H1 (cell line): ENCODE measurements at regions not wholly inside any gene's neighbourhood (a gene's known extent, or its start where the extent isn't known, plus 50 kb on each side); places are given as distances from the start of the nearest gene placed in this dataset.

Experiments used
- CTCF ChIA-PET: fragments of 300-600 bp; sonication (Branson Sonifier 250); formaldehyde crosslinking; loops from one replicate; lab custom pipeline; 2021; ENCODE audit not compliant: partially characterized antibody; lab: Charles Lee
- POLR2A ChIA-PET: fragments of 300-600 bp; sonication (Branson Sonifier 250); formaldehyde crosslinking; loops from one replicate; lab custom pipeline; 2021; ENCODE audit warnings: inconsistent platforms; ENCODE audit not compliant: partially characterized antibody; lab: Charles Lee
- DNase-seq, 2 experiments: peaks; one replicate each; pipeline versions ENCODE4 v3.0.0 to v3.0.0-alpha.2; 2010 to 2022; ENCODE audit warnings: low spot score in 2 of 2, low read depth in 1 of 2, mixed read lengths in 1 of 2
- FAIRE-seq: peaks from 2 replicates; lab custom pipeline; 2011; peaks lifted over from hg19 to GRCh38; lab: Jason Lieb, UNC
- H2AFZ ChIP-seq: 2 replicates; pipeline ENCODE4 v1.8.1; 2012; ENCODE audit warnings: low read length, inconsistent platforms
- H2AK5ac ChIP-seq: 2 replicates; pipeline ENCODE4 v1.6.1; 2013; ENCODE audit warnings: low read depth, low read length
- H2BK120ac ChIP-seq: replicated peaks from 2 replicates; pipeline ENCODE3; 2013; ENCODE audit warnings: low read depth, low read length, inconsistent platforms
- H2BK12ac ChIP-seq: 2 replicates; pipeline ENCODE4 v1.6.1; 2013; ENCODE audit warnings: low read depth, low read length
- H2BK15ac ChIP-seq: 2 replicates; pipeline ENCODE4 v1.6.1; 2013; ENCODE audit warnings: low read length
- H2BK20ac ChIP-seq: 2 replicates; pipeline ENCODE4 v1.6.1; 2013; ENCODE audit warnings: low read length
- H2BK5ac ChIP-seq: 2 replicates; pipeline ENCODE4 v1.6.1; 2013; ENCODE audit warnings: low read depth, low read length
- H3K14ac ChIP-seq: 2 replicates; pipeline ENCODE4 v1.6.1; 2013; ENCODE audit warnings: inconsistent platforms; ENCODE audit not compliant: insufficient read length
- H3K18ac ChIP-seq: 2 replicates; pipeline ENCODE4 v1.6.1; 2013; ENCODE audit warnings: low read length; ENCODE audit errors: extremely low read depth
- H3K23ac ChIP-seq: 2 replicates; pipeline ENCODE4 v1.6.1; 2013; ENCODE audit warnings: inconsistent platforms; ENCODE audit not compliant: insufficient read length
- H3K23me2 ChIP-seq: 2 replicates; pipeline ENCODE4 v1.6.1; 2013; ENCODE audit warnings: low read depth, low read length
- H3K27ac ChIP-seq: 2 replicates; pipeline ENCODE4 v1.6.1; 2011; ENCODE audit warnings: low read depth, low read length, inconsistent platforms
- H3K27me3 ChIP-seq, 4 experiments: replicated peaks in 1 of 4; 1 replicate in 1 of 4; 2 replicates in 3 of 4; pipeline versions ENCODE4 v1.6.1 to v1.8.1; 2011 to 2013; ENCODE audit warnings: low read length in 3 of 4, mild to moderate bottlenecking in 3 of 4, inconsistent platforms in 2 of 4, mixed read lengths in 2 of 4, moderate library complexity in 1 of 4; ENCODE audit not compliant: control insufficient read depth in 3 of 4, insufficient read depth in 3 of 4; ENCODE audit errors: extremely low read depth in 1 of 4
- H3K36me3 ChIP-seq, 4 experiments: 2 replicates each; pipeline versions ENCODE4 v1.6.1 to v1.8.1; 2011 to 2013; ENCODE audit warnings: mild to moderate bottlenecking in 4 of 4, low read length in 3 of 4, moderate library complexity in 2 of 4, control low read depth in 1 of 4, inconsistent platforms in 1 of 4; ENCODE audit not compliant: insufficient read depth in 4 of 4, control insufficient read depth in 2 of 4
- H3K4ac ChIP-seq: replicated peaks from 2 replicates; pipeline ENCODE3; 2013; ENCODE audit warnings: low read length, low read depth, mixed read lengths, inconsistent platforms; ENCODE audit not compliant: insufficient read length
- H3K4me1 ChIP-seq, 4 experiments: replicated peaks in 1 of 4; 1 replicate in 1 of 4; 2 replicates in 3 of 4; pipeline versions ENCODE4 v1.6.1 to v1.8.1; 2011 to 2013; ENCODE audit warnings: low read length in 3 of 4, inconsistent platforms in 2 of 4, mixed read lengths in 1 of 4; ENCODE audit not compliant: insufficient read depth in 4 of 4, control insufficient read depth in 3 of 4
- H3K4me2 ChIP-seq, 2 experiments: 2 replicates each; pipeline versions ENCODE4 v1.6.1 to v1.8.1; 2011 to 2013; ENCODE audit warnings: low read depth in 2 of 2, low read length in 2 of 2, control low read depth in 1 of 2, inconsistent platforms in 1 of 2, mild to moderate bottlenecking in 1 of 2; ENCODE audit not compliant: insufficient read depth in 1 of 2
- H3K4me3 ChIP-seq, 4 experiments: fragments of 200-600, 300-600 bp in 1 of 4; sonication (generic), shearing (Covaris generic), sonication (Bioruptor Twin) in 1 of 4; 2 replicates each; pipeline versions ENCODE4 v1.5.1 to v1.8.1; 2011 to 2016; ENCODE audit warnings: low read length in 4 of 4, low read depth in 3 of 4, control low read depth in 2 of 4, inconsistent platforms in 2 of 4, mild to moderate bottlenecking in 2 of 4, mixed read lengths in 1 of 4, moderate library complexity in 1 of 4; ENCODE audit not compliant: insufficient read depth in 2 of 4; ENCODE audit errors: extremely low read depth in 1 of 4
- H3K56ac ChIP-seq: replicated peaks from 2 replicates; pipeline ENCODE3; 2013; ENCODE audit warnings: low read depth, mild to moderate bottlenecking, mixed read lengths, low read length, inconsistent platforms; ENCODE audit not compliant: insufficient read length
- H3K79me1 ChIP-seq: 2 replicates; pipeline ENCODE4 v1.6.1; 2013; ENCODE audit warnings: low read depth, low read length, control low read depth
- H3K79me2 ChIP-seq, 2 experiments: 2 replicates each; pipeline versions ENCODE4 v1.6.1 to v1.8.1; 2012 to 2013; ENCODE audit warnings: low read length in 2 of 2, mild to moderate bottlenecking in 2 of 2, inconsistent platforms in 1 of 2; ENCODE audit not compliant: insufficient read depth in 2 of 2, control insufficient read depth in 1 of 2
- H3K9ac ChIP-seq, 4 experiments: replicated peaks in 1 of 4; 1 replicate in 1 of 4; 2 replicates in 3 of 4; pipeline versions ENCODE4 v1.6.1 to v1.8.1; 2011 to 2013; ENCODE audit warnings: low read depth in 3 of 4, low read length in 3 of 4, control low read depth in 2 of 4, mild to moderate bottlenecking in 2 of 4, moderate library complexity in 2 of 4, inconsistent platforms in 1 of 4; ENCODE audit errors: extremely low read depth in 1 of 4
- H3K9me3 ChIP-seq, 2 experiments: 2 replicates each; pipeline versions ENCODE4 v1.6.1 to v1.8.1; 2012 to 2013; ENCODE audit warnings: mild to moderate bottlenecking in 2 of 2, moderate library complexity in 2 of 2, control low read depth in 1 of 2, inconsistent platforms in 1 of 2, low read depth in 1 of 2, low read length in 1 of 2, mixed read lengths in 1 of 2; ENCODE audit not compliant: insufficient read depth in 2 of 2
- H4K20me1 ChIP-seq, 2 experiments: replicated peaks in 1 of 2; 2 replicates each; pipeline versions ENCODE3 to v1.8.1; 2011 to 2013; ENCODE audit warnings: inconsistent platforms in 2 of 2, low read length in 2 of 2, mild to moderate bottlenecking in 1 of 2; ENCODE audit not compliant: insufficient read depth in 2 of 2, control insufficient read depth in 1 of 2
- H4K5ac ChIP-seq: 2 replicates; pipeline ENCODE4 v1.6.1; 2013; ENCODE audit warnings: low read length, low read depth, mixed read lengths, inconsistent platforms; ENCODE audit not compliant: insufficient read length
- H4K8ac ChIP-seq: 2 replicates; pipeline ENCODE4 v1.8.0; 2013; ENCODE audit warnings: mild to moderate bottlenecking, moderate library complexity, low read length, inconsistent platforms; ENCODE audit not compliant: insufficient read depth; ENCODE audit errors: extremely low read depth
- H4K91ac ChIP-seq: replicated peaks from 2 replicates; pipeline ENCODE3; 2013; ENCODE audit warnings: low read length, mixed read lengths, inconsistent platforms; ENCODE audit not compliant: insufficient read length
- BACH1 ChIP-seq: IDR thresholded peaks from 2 replicates; pipeline ENCODE4 v1.6.1; 2012; ENCODE audit warnings: low read length, improper control_type of control experiment
- CEBPB ChIP-seq: IDR thresholded peaks from 2 replicates; pipeline ENCODE4 v1.6.1; 2012; ENCODE audit warnings: low read depth, low read length
- CHD1 ChIP-seq: IDR thresholded peaks from 2 replicates; pipeline ENCODE4 v1.6.1; 2012; ENCODE audit warnings: low read depth, low read length, improper control_type of control experiment
- CTBP2 ChIP-seq: IDR thresholded peaks from 2 replicates; pipeline ENCODE4 v1.7.0; 2011; ENCODE audit warnings: borderline replicate concordance, mild to moderate bottlenecking, moderate library complexity, mixed read lengths, low read length; ENCODE audit not compliant: insufficient read depth, insufficient read length
- E2F6 ChIP-seq: IDR thresholded peaks from 2 replicates; pipeline ENCODE4 v1.6.1; 2012; ENCODE audit warnings: inconsistent platforms
- FOSL1 ChIP-seq: IDR thresholded peaks from 2 replicates; pipeline ENCODE4 v1.6.1; 2011; ENCODE audit warnings: mild to moderate bottlenecking, low read depth, low read length, moderate library complexity; ENCODE audit not compliant: insufficient read depth
- GABPA ChIP-seq: IDR thresholded peaks from 2 replicates; pipeline ENCODE4 v1.6.1; 2011; ENCODE audit warnings: mild to moderate bottlenecking, low read length, moderate library complexity, borderline replicate concordance; ENCODE audit not compliant: insufficient read depth
- HDAC2 ChIP-seq, 2 experiments: fragments of 300-600 bp in 1 of 2; sonication (generic) in 1 of 2; IDR thresholded peaks; 2 replicates each; pipeline ENCODE4 v1.6.1; 2011 to 2012; ENCODE audit warnings: low read depth in 2 of 2, low read length in 2 of 2, mild to moderate bottlenecking in 2 of 2, moderate library complexity in 2 of 2, borderline replicate concordance in 1 of 2, inconsistent platforms in 1 of 2
- KDM5A ChIP-seq: fragments of 200-600 bp; IDR thresholded peaks from 2 replicates; pipeline ENCODE4 v1.7.1; 2012; ENCODE audit warnings: mild to moderate bottlenecking, low read length, inconsistent platforms, mixed read lengths
- NANOG ChIP-seq: IDR thresholded peaks from 2 replicates; pipeline ENCODE4 v1.6.1; 2011; ENCODE audit warnings: low read length, low read depth, mild to moderate bottlenecking, inconsistent platforms; ENCODE audit not compliant: insufficient read depth, poor library complexity, severe bottlenecking
- POLR2AphosphoS5 ChIP-seq: IDR thresholded peaks from 2 replicates; pipeline ENCODE4 v1.6.1; 2011; ENCODE audit warnings: low read depth, low read length
- SP4 ChIP-seq: IDR thresholded peaks from 2 replicates; pipeline ENCODE4 v1.6.1; 2012; ENCODE audit warnings: low read length, inconsistent platforms
- WGBS, 2 experiments: shearing (Covaris generic) in 1 of 2; methylation state at CpG; one replicate each; pipeline versions ENCODE4 v1.1.6 to v1.1.7; 2013 to 2015; ENCODE audit warnings: low lambda C conversion rate in 2 of 2, mixed read lengths in 2 of 2, inconsistent platforms in 1 of 2, low coverage in 1 of 2, missing lambda C conversion rate in 1 of 2; ENCODE audit not compliant: insufficient replicate concordance in 2 of 2, insufficient coverage in 1 of 2, insufficient read length in 1 of 2; ENCODE audit errors: extremely low coverage in 1 of 2, missing lambda C conversion rate in 1 of 2; 5-methylcytosine and 5-hydroxymethylcytosine counted together

GRCh38 chr6:139762587-139763031 lies 388.2 kb upstream of the CITED2 start:
- Histone ChIP-seq H3K36me3 (no peaks in the 10 kb centered on the region), H2BK5ac (no peak overlapping the region), H2BK12ac (no peak overlapping the region; the same call in 1 of the 2 replicates), H2AK5ac (no peak overlapping the region), H3K23me2 (no peaks in the 10 kb centered on the region; the same call in 1 of the 2 replicates), H3K79me1 (no peaks in the 10 kb centered on the region), H3K79me2 (no peaks in the 10 kb centered on the region), H3K4ac (no peak overlapping the region), H4K5ac (no peak overlapping the region), H2AFZ (no peak overlapping the region), H4K91ac (no peak overlapping the region), H3K14ac (no peak overlapping the region), H4K8ac (no peak overlapping the region), H2BK15ac (no peak overlapping the region), H3K56ac (no peak overlapping the region), H2BK20ac (no peak overlapping the region), H3K4me2 (no peak overlapping the region), H4K20me1 (no peaks in the 10 kb centered on the region), H3K9ac (no peak overlapping the region), H3K27ac (no peak overlapping the region), H3K27me3 (no peaks in the 10 kb centered on the region), H3K4me1 (no peaks in the 10 kb centered on the region), H3K4me3 (no peak overlapping the region), H2BK120ac (no peak overlapping the region), H3K23ac (no peak overlapping the region), H3K18ac (no peak overlapping the region; the same call in 1 of the 2 replicates), H3K9me3 (no peaks in the 10 kb centered on the region)
- 87% methylated on average over 4 of the region's 4 CpGs; no CpG with 5 or more reads in 1 of the 2 experiments for WGBS, 2 experiments
- ChIA-PET POLR2A (no interaction called here), CTCF (interaction anchor here (1.7 kb wide), 1 partner anchor 388 kb away, joined by 3 read pairs; the partner anchor contains the start of gene CITED2)
- no peak for FAIRE-seq
- DNase-seq = no peak
- no peak for TF ChIP-seq HDAC2 (IDR thresholded peaks at IDR 0.05; ENCODE audit: borderline replicate concordance in 1 of 2, low read depth in 2 of 2, low read length in 2 of 2)
- TF ChIP-seq NANOG = no peak
- TF ChIP-seq FOSL1 = no peak
- TF ChIP-seq CTBP2 = no peak
- no peak for TF ChIP-seq GABPA
- TF ChIP-seq BACH1 = no peak
- TF ChIP-seq SP4 = no peak
- no peak for TF ChIP-seq CEBPB
- no peak for TF ChIP-seq CHD1
- no peak for TF ChIP-seq POLR2AphosphoS5
- no peak for TF ChIP-seq KDM5A
- no peak for TF ChIP-seq E2F6
